PC-9 (cell line): ENCODE measurements at regions not wholly inside any gene's neighbourhood (a gene's known extent, or its start where the extent isn't known, plus 50 kb on each side); places are given as distances from the start of the nearest gene placed in this dataset.

Experiments
- EZH2 ChIP-seq: fragments of 200-600 bp; sonication (generic); IDR thresholded peaks from 2 replicates; pipeline ENCODE4 v1.8.0; 2017; ENCODE audit warnings: antibody characterized with exemption, low read depth
- TF ChIP-seq, protein P1 (sequence below): fragments of 200-600 bp; sonication (generic); conservative IDR thresholded peaks from 2 replicates; pipeline ENCODE4 v1.6.1; 2017; ENCODE audit warnings: mixed run types, antibody characterized with exemption, mild to moderate bottlenecking, moderate library complexity

DNA sequence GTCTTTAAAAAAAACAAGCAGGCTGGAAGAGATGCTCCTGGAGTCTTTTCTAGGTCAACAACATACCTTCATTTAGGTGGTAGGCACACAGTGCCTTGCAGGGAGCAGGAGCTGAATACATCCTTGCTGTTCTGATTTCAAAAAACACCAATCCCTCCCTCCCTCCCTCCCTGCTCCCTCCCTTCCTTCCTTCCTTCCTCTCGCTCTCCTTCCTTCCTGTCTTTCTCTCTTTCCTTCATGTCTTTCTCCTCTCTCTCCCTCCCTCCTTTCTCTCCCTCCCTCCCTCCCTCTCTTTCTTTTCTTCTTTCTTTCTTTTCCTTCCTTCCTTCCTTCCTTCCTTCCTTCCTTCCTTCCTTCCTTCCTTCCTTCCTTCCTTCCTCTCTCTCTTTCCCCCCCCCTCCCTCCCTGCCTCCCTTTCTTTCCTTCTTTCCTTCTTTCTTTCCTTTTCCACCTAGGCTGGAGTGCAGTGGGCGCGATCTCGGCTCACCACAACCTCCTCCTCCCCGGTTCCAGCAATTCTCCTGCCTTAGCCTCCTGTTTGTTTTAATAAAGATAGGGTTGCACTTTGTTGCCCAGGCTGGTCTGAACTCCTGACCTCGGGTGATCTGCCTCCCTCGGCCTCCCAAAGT is 245.1 kb downstream of the MIAT start:
- TF ChIP-seq, protein P1, sequence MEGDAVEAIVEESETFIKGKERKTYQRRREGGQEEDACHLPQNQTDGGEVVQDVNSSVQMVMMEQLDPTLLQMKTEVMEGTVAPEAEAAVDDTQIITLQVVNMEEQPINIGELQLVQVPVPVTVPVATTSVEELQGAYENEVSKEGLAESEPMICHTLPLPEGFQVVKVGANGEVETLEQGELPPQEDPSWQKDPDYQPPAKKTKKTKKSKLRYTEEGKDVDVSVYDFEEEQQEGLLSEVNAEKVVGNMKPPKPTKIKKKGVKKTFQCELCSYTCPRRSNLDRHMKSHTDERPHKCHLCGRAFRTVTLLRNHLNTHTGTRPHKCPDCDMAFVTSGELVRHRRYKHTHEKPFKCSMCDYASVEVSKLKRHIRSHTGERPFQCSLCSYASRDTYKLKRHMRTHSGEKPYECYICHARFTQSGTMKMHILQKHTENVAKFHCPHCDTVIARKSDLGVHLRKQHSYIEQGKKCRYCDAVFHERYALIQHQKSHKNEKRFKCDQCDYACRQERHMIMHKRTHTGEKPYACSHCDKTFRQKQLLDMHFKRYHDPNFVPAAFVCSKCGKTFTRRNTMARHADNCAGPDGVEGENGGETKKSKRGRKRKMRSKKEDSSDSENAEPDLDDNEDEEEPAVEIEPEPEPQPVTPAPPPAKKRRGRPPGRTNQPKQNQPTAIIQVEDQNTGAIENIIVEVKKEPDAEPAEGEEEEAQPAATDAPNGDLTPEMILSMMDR, result no peak
- TF ChIP-seq EZH2, result no peak
